ENCODE measurements at regions not wholly inside any gene's neighbourhood (a gene's known extent, or its start where the extent isn't known, plus 50 kb on each side); places are given as distances from the start of the nearest gene placed in this dataset.

GRCh38 chr9:91127653-91128052 lies 234.1 kb downstream of the AUH start:
- TF ChIP-seq TAF1 (IDR thresholded peaks at IDR 0.05; ENCODE audit: borderline replicate concordance, low read depth, low read length) (no peak), SIN3A (IDR thresholded peaks at IDR 0.05; ENCODE audit: borderline replicate concordance, low read depth, low read length) (no peak)
